Endometrial microvascular endothelial cells (primary cell): ENCODE measurements at regions not wholly inside any gene's neighbourhood (a gene's known extent, or its start where the extent isn't known, plus 50 kb on each side); places are given as distances from the start of the nearest gene placed in this dataset.

Experiments used
- in situ Hi-C: cut with HindIII; loops from 2 replicates; pipeline ENCODE4 v1.10.0; 2017; ENCODE audit warnings: low sequenced_read_pairs, low pct_unique_long_range_greater_than_20kb; ENCODE audit errors: inconsistent ontology term

- in situ Hi-C loops: no loop called here
Measured at GRCh38 chr1:164240081-164240480, 318.9 kb upstream of the PBX1 start.

- in situ Hi-C loops: no loop called here
Measured at GRCh38 chr1:164250365-164250764, 308.6 kb upstream of the PBX1 start.

- in situ Hi-C loops: no loop called here
Measured at GRCh38 chr1:164256456-164256855, 302.5 kb upstream of the PBX1 start.

- in situ Hi-C loops: no loop called here
Measured at GRCh38 chr1:164261691-164262240, 297.2 kb upstream of the PBX1 start.

GRCh38 chr1:164263540-164263939 lies 295.4 kb upstream of the PBX1 start:
- in situ Hi-C loops: no loop called here

GRCh38 chr1:164265232-164265631 lies 293.8 kb upstream of the PBX1 start:
- in situ Hi-C loops: no loop called here

GRCh38 chr1:164272156-164272555 lies 286.8 kb upstream of the PBX1 start:
- in situ Hi-C loops: no loop called here

GRCh38 chr1:164296172-164296571 lies 262.8 kb upstream of the PBX1 start:
- in situ Hi-C loops: no loop called here

- in situ Hi-C loops: no loop called here
Measured at GRCh38 chr1:164308101-164308500, 250.9 kb upstream of the PBX1 start.

- in situ Hi-C loops: no loop called here
Measured at GRCh38 chr1:164310166-164310565, 248.8 kb upstream of the PBX1 start.

GRCh38 chr1:164311377-164311776 lies 247.6 kb upstream of the PBX1 start:
- in situ Hi-C loops: no loop called here

- in situ Hi-C loops: no loop called here
Measured at GRCh38 chr1:164320790-164321731, 237.9 kb upstream of the PBX1 start.

GRCh38 chr1:164325786-164326185 lies 233.2 kb upstream of the PBX1 start:
- in situ Hi-C loops: no loop called here

- in situ Hi-C loops: no loop called here
Measured at GRCh38 chr1:164333387-164333786, 225.6 kb upstream of the PBX1 start.

GRCh38 chr1:164337394-164337793 lies 221.6 kb upstream of the PBX1 start:
- in situ Hi-C loops: no loop called here

GRCh38 chr1:164337885-164338284 lies 221.1 kb upstream of the PBX1 start:
- in situ Hi-C loops: no loop called here

GRCh38 chr1:164343189-164343588 lies 215.8 kb upstream of the PBX1 start:
- in situ Hi-C loops: no loop called here

- in situ Hi-C loops: no loop called here
Measured at GRCh38 chr1:164347980-164348379, 211.0 kb upstream of the PBX1 start.

- in situ Hi-C loops: no loop called here
Measured at GRCh38 chr1:164356511-164356910, 202.5 kb upstream of the PBX1 start.

- in situ Hi-C loops: no loop called here
Measured at GRCh38 chr1:164360265-164360664, 198.7 kb upstream of the PBX1 start.
